Activated effector memory CD4-positive, alpha-beta T cell treated with Interleukin-2 at 50 U/mL for 16 hours (primary cell): ENCODE measurements at regions not wholly inside any gene's neighbourhood (a gene's known extent, or its start where the extent isn't known, plus 50 kb on each side); places are given as distances from the start of the nearest gene placed in this dataset.

Source experiments
- DNase-seq: peaks from one replicate; pipeline ENCODE4 v3.0.0-alpha.2; 2020

GRCh38 chr13:73960474-73960873 lies 173.7 kb downstream of the KLF12 start:
- DNase-seq: no peak

DNA sequence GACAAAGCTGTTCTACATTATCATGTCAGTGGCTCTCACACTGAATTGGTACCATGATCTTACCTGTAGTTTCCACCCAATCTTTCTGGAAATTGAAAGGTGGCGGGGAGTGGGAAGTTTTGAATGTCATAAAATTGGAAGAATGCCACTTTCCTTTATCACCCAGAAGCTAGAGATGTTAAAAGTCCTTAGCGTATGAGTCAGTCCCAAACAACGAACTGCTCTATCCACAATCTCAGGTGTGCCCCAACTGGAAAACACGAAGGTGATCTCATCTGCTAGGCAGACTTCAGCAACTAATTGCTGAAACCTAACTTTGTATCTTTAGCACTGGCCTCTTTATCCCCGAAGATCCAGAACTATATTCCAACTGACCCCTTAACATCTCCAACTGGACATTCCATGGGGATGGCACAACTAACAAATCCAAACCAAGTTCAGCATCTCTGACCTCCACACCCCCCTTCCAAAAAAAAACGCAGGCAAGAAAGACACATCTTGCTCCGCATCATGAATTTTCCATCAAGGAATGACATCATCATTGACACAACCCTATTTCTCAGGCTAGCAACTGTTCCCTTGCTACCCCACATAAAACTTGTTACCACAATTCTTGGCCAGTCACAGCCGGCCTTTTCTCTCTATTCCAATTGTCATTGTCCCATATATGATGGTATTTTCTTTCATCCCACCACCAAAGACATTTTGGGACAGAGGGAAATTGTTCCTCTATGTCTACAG lies 175.4 kb downstream of the KLF12 start:
- no peak for DNase-seq

- no peak for DNase-seq
Measured at GRCh38 chr13:73957889-73958288, 176.3 kb downstream of the KLF12 start.

DNA sequence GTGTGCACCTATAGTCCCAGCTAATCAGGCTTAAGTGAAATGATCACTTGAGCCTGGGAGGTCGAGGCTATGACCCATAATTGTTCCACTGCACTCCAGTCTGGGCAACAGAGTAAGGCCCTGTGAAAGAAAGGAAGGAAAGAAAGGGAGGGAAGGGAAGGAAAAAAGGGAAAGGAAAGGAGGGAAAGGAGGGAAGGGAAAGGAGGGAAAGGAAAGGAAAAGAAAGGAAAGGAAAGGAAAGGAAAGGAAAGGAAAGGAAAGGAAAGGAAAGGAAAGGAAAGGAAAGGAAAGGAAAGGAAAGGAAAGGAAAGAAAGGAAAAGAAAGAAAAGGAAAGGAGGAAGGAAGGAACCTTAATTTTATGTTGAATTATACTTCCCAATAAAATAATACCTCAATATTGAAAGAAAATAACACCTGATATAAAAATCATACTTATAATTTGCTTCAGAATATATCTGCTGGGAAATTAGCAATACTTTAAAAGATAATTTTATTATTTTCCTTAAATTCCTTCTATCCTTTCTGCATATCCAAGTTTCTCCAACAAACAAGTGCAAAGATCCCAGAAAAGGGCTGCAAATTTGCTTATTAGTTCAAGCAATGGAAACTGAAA lies 177.3 kb downstream of the KLF12 start:
- no peak for DNase-seq

DNA sequence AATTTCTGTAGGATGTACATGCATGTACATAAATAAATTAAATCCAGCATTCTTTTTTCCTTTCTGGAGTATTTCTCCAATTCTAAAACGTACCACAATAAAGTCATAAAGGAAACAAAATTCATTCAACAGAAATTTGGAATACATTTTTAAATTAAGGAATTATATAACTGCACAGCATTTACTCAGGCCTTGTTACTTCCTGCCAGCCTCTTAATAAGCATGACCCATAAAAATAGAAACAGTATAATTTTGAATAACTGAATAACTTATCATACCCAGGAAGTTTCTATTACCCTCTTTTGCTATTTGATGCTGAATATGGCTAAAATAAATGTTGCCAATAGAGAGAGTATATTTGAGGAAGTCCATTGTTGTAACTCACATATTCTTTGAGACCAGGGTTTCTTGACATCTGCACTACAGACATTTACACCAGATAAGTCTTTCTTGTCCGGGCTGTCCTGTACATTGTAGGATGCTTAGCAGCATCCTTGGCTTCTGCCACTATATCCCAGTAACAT lies 178.2 kb downstream of the KLF12 start:
- DNase-seq: no peak

DNA sequence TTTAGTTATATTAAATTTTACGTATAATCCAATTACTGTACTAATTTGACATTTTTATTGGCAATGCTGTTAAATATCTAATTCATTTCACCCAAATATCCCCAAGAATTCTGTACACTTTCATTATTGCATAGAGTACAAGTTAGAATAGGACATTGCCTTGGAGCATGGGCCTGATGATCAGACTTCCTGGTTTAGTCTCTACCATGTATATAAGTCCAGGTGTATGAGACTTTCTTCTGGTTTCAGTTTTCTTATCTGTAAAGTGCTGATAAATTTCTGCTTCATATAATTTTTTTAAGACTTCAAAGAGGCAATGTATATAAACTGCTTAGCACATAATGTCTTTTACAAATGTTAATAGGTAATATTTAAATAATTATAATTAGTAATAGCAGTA lies 179.4 kb downstream of the KLF12 start:
- DNase-seq: no peak

GRCh38 chr13:73952648-73953047 lies 181.6 kb downstream of the KLF12 start:
- no peak for DNase-seq

- DNase-seq: no peak
Measured at GRCh38 chr13:73948848-73949529, 185.2 kb downstream of the KLF12 start.

- DNase-seq: no peak
Measured at GRCh38 chr13:73945871-73946270, 188.3 kb downstream of the KLF12 start.

GRCh38 chr13:73945382-73945781 lies 188.8 kb downstream of the KLF12 start:
- DNase-seq: no peak

DNA sequence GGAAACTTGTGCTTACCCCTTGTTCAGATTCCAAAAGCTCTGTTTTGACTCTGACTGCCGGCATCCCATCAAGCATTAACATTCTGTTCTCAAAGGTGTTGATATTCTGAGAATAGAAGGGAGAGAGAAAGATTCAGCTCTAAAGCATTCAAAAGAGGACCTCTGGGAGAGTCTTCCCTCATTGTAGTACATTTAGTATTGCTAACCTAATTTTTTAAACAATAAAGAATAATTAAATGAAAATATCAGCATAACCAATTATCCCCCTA lies 190.3 kb downstream of the KLF12 start:
- DNase-seq: no peak

DNA sequence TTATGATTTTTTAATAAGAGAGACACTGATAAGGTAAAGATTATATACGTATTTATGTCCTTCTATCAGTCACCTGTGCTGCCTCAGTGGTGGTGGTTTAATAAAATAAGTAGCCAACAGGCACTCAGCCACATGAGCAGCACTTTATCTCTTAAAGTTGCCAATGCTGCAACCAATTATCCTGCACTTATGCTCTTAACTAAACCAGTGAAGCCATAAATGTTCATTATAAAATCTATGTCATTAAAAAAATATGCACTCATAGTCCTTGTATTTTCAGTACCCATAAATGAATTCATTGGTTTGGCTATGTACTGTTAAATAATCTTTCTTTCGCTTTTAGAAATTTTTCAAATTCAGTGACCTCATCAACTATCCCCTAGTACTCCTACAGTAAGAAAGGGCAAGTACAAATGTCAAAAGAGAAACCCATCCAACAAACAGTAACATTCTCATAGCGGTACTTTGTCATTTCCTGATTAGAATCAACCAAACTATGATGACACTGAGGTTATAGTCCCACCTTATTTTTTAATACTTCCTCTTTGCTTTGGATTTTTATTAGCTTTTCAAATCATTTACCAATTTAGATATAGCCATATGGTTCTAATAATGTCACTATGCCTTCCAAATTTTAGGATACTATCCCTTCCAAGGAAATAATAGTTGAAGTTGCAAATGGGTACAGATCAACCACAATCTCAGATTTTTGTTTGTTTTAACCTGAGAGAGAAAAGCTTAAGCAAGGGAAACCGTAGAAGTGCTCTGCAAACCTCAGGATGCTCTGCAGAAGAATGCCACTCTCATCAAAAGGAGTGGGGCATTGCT lies 190.9 kb downstream of the KLF12 start:
- no peak for DNase-seq

DNA sequence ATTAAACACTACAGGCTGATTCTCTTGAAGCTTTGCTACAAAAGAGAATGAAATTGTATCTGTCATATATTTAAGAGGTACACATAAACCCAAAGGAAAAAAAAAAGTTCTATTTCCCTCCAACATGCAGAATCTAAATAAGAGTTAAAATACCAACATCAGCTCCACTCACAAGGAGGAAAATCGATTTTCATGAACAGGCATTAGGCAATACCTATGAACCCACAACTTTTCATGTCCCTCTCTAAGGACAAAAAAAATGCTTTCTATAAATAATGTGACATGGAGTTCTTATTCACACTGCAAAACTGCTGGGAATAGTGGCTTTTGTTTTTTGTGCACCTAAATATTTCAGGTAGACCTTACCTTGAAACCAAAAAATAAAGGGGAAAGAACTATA lies 192.5 kb downstream of the KLF12 start:
- no peak for DNase-seq

DNA sequence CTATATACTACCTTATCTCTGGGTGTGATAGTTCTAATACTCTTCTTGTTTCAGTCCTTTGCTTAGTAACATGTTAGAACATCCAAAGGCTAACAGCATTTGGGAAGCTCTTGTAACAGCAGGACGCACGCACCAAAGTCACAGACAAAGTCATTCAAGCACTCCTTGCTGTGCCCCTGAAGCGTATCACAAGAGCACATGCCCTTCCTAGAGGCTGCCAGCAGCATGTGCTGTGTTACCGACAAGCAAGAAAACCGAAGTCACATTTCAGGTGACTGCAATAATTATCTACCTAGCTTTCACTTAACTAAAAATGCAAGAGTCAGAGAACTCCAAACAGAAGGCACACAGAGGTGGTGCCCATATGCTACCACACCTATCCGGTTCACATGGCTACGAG lies 194.1 kb downstream of the KLF12 start:
- DNase-seq: no peak

- DNase-seq: no peak
Measured at GRCh38 chr13:73939603-73940002, 194.6 kb downstream of the KLF12 start.

DNA sequence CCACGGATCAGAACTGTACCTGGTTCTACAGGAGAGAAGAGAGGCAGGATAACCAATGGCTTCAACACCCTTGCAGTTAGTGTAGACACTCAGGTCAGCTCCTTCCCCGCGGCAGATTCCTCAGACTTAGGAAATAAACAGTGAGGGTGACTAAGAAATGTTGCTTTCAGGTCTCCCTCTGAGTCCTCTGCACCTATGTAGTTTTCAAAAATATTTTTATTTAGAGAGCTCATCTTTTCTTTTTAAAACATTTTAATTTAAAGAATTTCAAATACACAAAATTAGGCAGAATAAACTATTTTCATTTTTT lies 195.2 kb downstream of the KLF12 start:
- no peak for DNase-seq

DNA sequence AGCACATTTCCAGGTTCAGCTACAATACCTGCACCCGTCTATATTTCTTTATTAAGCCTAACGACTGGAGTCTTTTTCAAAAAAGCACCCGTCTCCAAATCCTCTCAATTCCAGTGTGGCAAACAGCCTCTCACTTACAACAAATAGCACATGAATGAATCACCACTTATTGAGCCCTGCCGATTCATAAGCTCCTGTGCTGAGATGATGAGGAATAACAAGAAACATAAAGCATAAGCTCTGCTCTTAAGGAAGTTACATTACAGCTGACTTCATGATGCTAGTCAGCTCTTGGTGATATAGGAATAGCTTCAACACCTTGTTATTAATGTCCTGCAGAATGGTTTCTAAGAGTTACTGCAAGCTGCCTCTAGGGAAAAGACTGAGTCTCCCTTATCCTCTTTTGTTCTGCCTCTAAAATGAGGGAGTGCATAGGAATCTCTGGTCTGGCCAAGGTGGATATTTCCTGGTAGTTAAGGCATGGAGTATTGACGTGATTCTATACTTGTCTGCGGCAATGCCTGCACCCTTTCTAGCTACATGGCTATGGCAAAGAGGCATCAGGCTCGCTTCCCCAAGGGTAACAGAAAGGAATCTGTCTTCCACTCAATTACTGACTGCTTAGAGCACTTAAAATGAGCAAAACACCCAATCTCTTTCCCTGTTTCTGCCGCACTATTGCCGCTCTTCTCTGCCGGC lies 195.7 kb downstream of the KLF12 start:
- DNase-seq: no peak

GRCh38 chr13:73937441-73937840 lies 196.8 kb downstream of the KLF12 start:
- DNase-seq: no peak

DNA sequence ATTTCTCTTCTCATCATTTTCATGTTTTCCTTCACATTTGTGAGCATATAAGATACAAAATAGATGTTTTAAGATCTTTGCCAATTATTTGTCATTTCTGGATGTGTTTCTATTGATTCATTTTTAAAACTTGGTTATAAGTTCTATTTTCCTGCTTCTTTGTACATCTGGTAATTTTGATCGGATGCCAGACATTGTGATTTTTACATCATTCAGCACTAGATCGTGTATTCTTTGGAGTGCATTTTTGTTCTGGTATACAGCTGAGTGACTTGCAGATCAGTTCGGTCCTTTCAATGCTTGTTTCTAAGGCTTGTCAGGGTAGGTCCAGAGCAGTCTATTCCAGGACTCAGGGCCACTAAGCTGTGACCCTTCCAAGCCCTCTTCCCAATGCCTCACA lies 198.2 kb downstream of the KLF12 start:
- DNase-seq: no peak

- DNase-seq: no peak
Measured at GRCh38 chr13:73934771-73935170, 199.4 kb downstream of the KLF12 start.

DNA sequence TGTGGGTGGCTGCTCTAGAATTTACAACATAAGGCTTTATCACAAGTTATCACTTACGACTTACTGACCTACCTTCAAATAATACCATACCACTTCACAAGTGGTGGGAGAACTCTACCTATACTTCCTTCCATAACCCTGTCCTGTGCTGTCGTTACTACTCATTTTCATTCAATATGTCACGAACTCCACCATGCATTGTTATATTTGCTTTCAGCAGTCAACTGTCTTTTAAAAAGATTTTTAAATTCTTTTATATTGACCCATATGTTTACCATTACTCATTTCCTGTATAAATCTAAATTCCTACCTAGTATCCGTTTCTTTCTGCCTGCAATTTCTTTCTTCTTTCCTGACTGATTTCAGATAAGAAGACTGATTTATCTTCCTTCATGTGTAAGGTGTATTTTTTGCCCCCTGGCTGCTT lies 200.0 kb downstream of the KLF12 start:
- DNase-seq: no peak

DNA sequence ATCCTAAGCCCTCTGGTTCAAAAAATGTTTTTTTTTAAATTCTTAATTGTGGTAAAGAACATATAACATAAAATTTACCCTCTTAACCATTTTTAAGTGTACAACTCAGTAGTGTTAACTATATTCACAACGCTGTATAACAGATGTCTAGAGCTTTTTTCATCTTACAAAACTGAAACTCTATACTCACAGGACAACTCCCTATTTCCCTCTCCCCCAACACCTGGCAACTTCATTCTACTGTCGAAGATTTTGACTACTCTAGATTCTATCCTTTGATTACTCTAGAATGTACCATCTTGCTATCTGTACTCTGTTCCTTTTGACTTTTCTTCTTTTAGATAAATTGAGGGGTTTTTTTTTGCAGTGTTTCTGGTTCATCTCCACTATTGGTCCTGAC lies 200.4 kb downstream of the KLF12 start:
- no peak for DNase-seq

DNA sequence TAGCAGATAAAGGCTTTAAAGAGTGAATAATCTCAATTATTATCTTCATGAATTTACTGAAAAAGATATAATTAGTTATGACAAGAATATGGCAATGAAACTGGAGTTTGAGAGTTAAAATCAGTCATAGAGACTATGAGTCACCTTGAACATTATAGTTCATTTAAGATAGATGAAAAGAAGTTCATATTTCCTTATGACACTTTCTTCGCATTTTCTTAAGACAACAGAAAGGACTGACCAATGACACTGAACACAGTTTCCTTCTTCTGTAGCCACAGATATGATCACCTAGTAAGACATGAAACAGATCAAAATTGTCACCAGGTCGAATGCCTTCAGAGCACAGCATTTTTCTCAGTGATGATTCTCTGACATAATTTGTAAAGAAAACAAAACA lies 202.1 kb downstream of the KLF12 start:
- DNase-seq: no peak
